Trophoblast cell (in vitro differentiated cells and primary cell): ENCODE measurements at regions not wholly inside any gene's neighbourhood (a gene's known extent, or its start where the extent isn't known, plus 50 kb on each side); places are given as distances from the start of the nearest gene placed in this dataset.
"Not testable (repeated sequence)": the region's sequence is repeated elsewhere in the genome, so short reads cannot be mapped to it uniquely, and the experiment has no call there.

Experiments used
- DNase-seq, 2 donors: peaks; one replicate each; pipeline ENCODE4 v3.0.0-alpha.2; 2016
- H2AFZ ChIP-seq: 2 replicates; pipeline ENCODE4 v1.6.1; 2013; ENCODE audit warnings: low read length, moderate library complexity, mild to moderate bottlenecking; ENCODE audit not compliant: insufficient read depth, poor library complexity
- H2AK5ac ChIP-seq: 2 replicates; pipeline ENCODE4 v1.6.1; 2013; ENCODE audit warnings: mild to moderate bottlenecking, low read length
- H2BK120ac ChIP-seq: 2 replicates; pipeline ENCODE4 v1.6.1; 2013; ENCODE audit warnings: low read length, mild to moderate bottlenecking, moderate library complexity; ENCODE audit not compliant: insufficient read depth, poor library complexity
- H2BK12ac ChIP-seq: 2 replicates; pipeline ENCODE4 v1.6.1; 2013; ENCODE audit warnings: mild to moderate bottlenecking, low read length, moderate library complexity
- H2BK5ac ChIP-seq: 2 replicates; pipeline ENCODE4 v1.6.1; 2013; ENCODE audit warnings: low read length, low read depth, moderate library complexity, mild to moderate bottlenecking; ENCODE audit not compliant: poor library complexity
- H3K14ac ChIP-seq: 2 replicates; pipeline ENCODE4 v1.6.1; 2013; ENCODE audit warnings: mild to moderate bottlenecking, low read length
- H3K18ac ChIP-seq: 2 replicates; pipeline ENCODE4 v1.6.1; 2013; ENCODE audit warnings: mild to moderate bottlenecking, low read length
- H3K23ac ChIP-seq: 2 replicates; pipeline ENCODE4 v1.6.1; 2013; ENCODE audit warnings: low read length
- H3K27ac ChIP-seq: 2 replicates; pipeline ENCODE4 v1.5.1; 2013; ENCODE audit warnings: low read depth, mild to moderate bottlenecking, inconsistent platforms, low read length, moderate library complexity
- H3K27me3 ChIP-seq: 2 replicates; pipeline ENCODE4 v1.6.1; 2013; ENCODE audit warnings: inconsistent platforms, mild to moderate bottlenecking, low read length, moderate library complexity; ENCODE audit not compliant: insufficient read depth
- H3K36me3 ChIP-seq, 2 experiments: 1 replicate in 1 of 2; 2 replicates in 1 of 2; pipeline ENCODE4 v1.6.1; 2013; ENCODE audit warnings: low read length in 2 of 2, mild to moderate bottlenecking in 2 of 2, moderate library complexity in 1 of 2; ENCODE audit not compliant: insufficient read depth in 2 of 2, control insufficient read depth in 1 of 2
- H3K4ac ChIP-seq: 2 replicates; pipeline ENCODE4 v1.6.1; 2013; ENCODE audit warnings: low read depth, mild to moderate bottlenecking, low read length, moderate library complexity
- H3K4me1 ChIP-seq, 2 experiments: 1 replicate in 1 of 2; 2 replicates in 1 of 2; pipeline ENCODE4 v1.6.1; 2013; ENCODE audit warnings: low read length in 2 of 2, mild to moderate bottlenecking in 2 of 2, moderate library complexity in 1 of 2; ENCODE audit not compliant: insufficient read depth in 2 of 2, control insufficient read depth in 1 of 2
- H3K4me2 ChIP-seq: 2 replicates; pipeline ENCODE4 v1.6.1; 2013; ENCODE audit warnings: inconsistent platforms, mild to moderate bottlenecking, low read length, moderate library complexity
- H3K4me3 ChIP-seq: 2 replicates; pipeline ENCODE4 v1.5.1; 2013; ENCODE audit warnings: mild to moderate bottlenecking, low read depth, low read length, inconsistent platforms
- H3K79me1 ChIP-seq: one replicate; pipeline ENCODE4 v1.6.1; 2013; ENCODE audit warnings: low read length
- H3K79me2 ChIP-seq: 2 replicates; pipeline ENCODE4 v1.6.1; 2013; ENCODE audit warnings: low read length, mild to moderate bottlenecking; ENCODE audit not compliant: control insufficient read depth, insufficient read depth, poor library complexity
- H3K9ac ChIP-seq: 2 replicates; pipeline ENCODE4 v1.6.1; 2013; ENCODE audit warnings: mild to moderate bottlenecking, low read length
- H3K9me3 ChIP-seq: 2 replicates; pipeline ENCODE4 v1.6.1; 2013; ENCODE audit warnings: low read depth, mild to moderate bottlenecking, control low read depth, inconsistent platforms, low read length; ENCODE audit not compliant: insufficient read depth
- H4K12ac ChIP-seq: 2 replicates; pipeline ENCODE4 v1.6.1; 2013; ENCODE audit warnings: low read depth, mild to moderate bottlenecking, low read length, moderate library complexity
- H4K8ac ChIP-seq: 2 replicates; pipeline ENCODE4 v1.6.1; 2013; ENCODE audit warnings: low read depth, mild to moderate bottlenecking, low read length, moderate library complexity
- H4K91ac ChIP-seq: one replicate; pipeline ENCODE4 v1.6.1; 2013; ENCODE audit warnings: low read depth, mild to moderate bottlenecking, low read length, moderate library complexity
- WGBS: extraction: QIAGEN DNeasy Blood & Tissue Kit; methylation state at CpG from one replicate; pipeline ENCODE4 v1.1.7; 2013; ENCODE audit warnings: missing lambda C conversion rate; ENCODE audit not compliant: insufficient read length, insufficient coverage; ENCODE audit errors: extremely low coverage; 5-methylcytosine and 5-hydroxymethylcytosine counted together

GRCh38 chr6:133132466-133132971, 108.6 kb upstream of the EYA4 start:
- Histone ChIP-seq H2BK12ac (no peak overlapping the region), H2AK5ac (no peak overlapping the region), H3K4me3 (no peak overlapping the region)

GRCh38 chr6:133136177-133136880, 104.8 kb upstream of the EYA4 start:
- Histone ChIP-seq H3K23ac (no peak overlapping the region), H2BK120ac (no peak overlapping the region), H4K8ac (no peak overlapping the region), H3K9me3 (no peaks in the 10 kb centered on the region), H3K4ac (no peak overlapping the region), H4K12ac (no peak overlapping the region), H3K4me2 (no peak overlapping the region), H3K27me3 (no peaks in the 10 kb centered on the region), H3K27ac (no peak overlapping the region), H3K14ac (no peak overlapping the region), H2AK5ac (no peak overlapping the region), H3K4me3 (no peak overlapping the region), H3K79me2 (no peaks in the 10 kb centered on the region), H3K79me1 (no peaks in the 10 kb centered on the region), H3K18ac (no peak overlapping the region), H2BK5ac (no peak overlapping the region), H4K91ac (no peak overlapping the region), H3K4me1 (peaks cover 3 to 7% of the 10 kb centered on the region in 2 experiments), H2AFZ (no peak overlapping the region), H3K9ac (no peak overlapping the region), H2BK12ac (no peak overlapping the region), H3K36me3 (no peaks in the 10 kb centered on the region)
- DNase-seq, result no peak
- no CpG with 5 or more reads among the region's 1 CpG for WGBS

More at GRCh38 chr6:133132466-133132971, 108.6 kb upstream of the EYA4 start:
- no peak overlapping the region for H4K8ac ChIP-seq
- no peak overlapping the region for H2BK5ac ChIP-seq
- no peaks in the 10 kb centered on the region for H3K79me2 ChIP-seq
- no peak overlapping the region for H2AFZ ChIP-seq
- H3K23ac ChIP-seq, result no peak overlapping the region
- H3K9ac ChIP-seq, result no peak overlapping the region
- DNase-seq, result no peak
- H3K4ac ChIP-seq, result no peak overlapping the region
- H3K4me2 ChIP-seq, result no peak overlapping the region
- H3K79me1 ChIP-seq, result peaks cover 2% of the 10 kb centered on the region
- H3K27me3 ChIP-seq, result no peaks in the 10 kb centered on the region
- peak overlapping the region; percentile 34 for H3K27ac ChIP-seq
- no peak overlapping the region for H4K91ac ChIP-seq
- H3K4me1 ChIP-seq, result peaks cover 9 to 17% of the 10 kb centered on the region in 2 experiments
- no peak overlapping the region for H2BK120ac ChIP-seq
- H3K18ac ChIP-seq, result no peak overlapping the region
- WGBS, result no CpG with 5 or more reads among the region's 12 CpGs
- H3K14ac ChIP-seq, result no peak overlapping the region
- no peak overlapping the region for H4K12ac ChIP-seq
- H3K9me3 ChIP-seq, result no peaks in the 10 kb centered on the region
- H3K36me3 ChIP-seq, result no peaks in the 10 kb centered on the region

GRCh38 chr6:133147470-133148184, 93.5 kb upstream of the EYA4 start:
- H3K36me3 ChIP-seq, H2AK5ac ChIP-seq, H3K4me2 ChIP-seq, H3K27me3 ChIP-seq, H3K4ac ChIP-seq, H3K79me2 ChIP-seq, H3K14ac ChIP-seq, H4K8ac ChIP-seq, H3K18ac ChIP-seq, H2BK12ac ChIP-seq, H4K12ac ChIP-seq, H3K79me1 ChIP-seq, DNase-seq, H3K23ac ChIP-seq, H3K4me3 ChIP-seq, H2AFZ ChIP-seq, H2BK120ac ChIP-seq, H3K9ac ChIP-seq, H4K91ac ChIP-seq, H3K4me1 ChIP-seq, H3K9me3 ChIP-seq, H3K27ac ChIP-seq, H2BK5ac ChIP-seq: not testable (repeated sequence)
- no CpG with 5 or more reads among the region's 30 CpGs for WGBS

GRCh38 chr6:133156689-133157088, 84.5 kb upstream of the EYA4 start:
- H3K27me3 ChIP-seq, result no peaks in the 10 kb centered on the region
- H3K4me2 ChIP-seq, result no peak overlapping the region
- no peak overlapping the region for H2AFZ ChIP-seq
- no peaks in the 10 kb centered on the region for H3K36me3 ChIP-seq
- no peak overlapping the region for H3K18ac ChIP-seq
- H3K4me1 ChIP-seq, result no peaks in the 10 kb centered on the region
- H2BK120ac ChIP-seq, result no peak overlapping the region
- no peak overlapping the region for H2AK5ac ChIP-seq
- no peak overlapping the region for H2BK5ac ChIP-seq
- no peaks in the 10 kb centered on the region for H3K9me3 ChIP-seq
- no peak for DNase-seq
- H3K23ac ChIP-seq, result no peak overlapping the region
- H4K91ac ChIP-seq, result no peak overlapping the region
- H3K4ac ChIP-seq, result no peak overlapping the region
- no peak overlapping the region for H3K4me3 ChIP-seq
- H4K12ac ChIP-seq, result no peak overlapping the region
- H3K79me1 ChIP-seq, result no peaks in the 10 kb centered on the region
- no peak overlapping the region for H4K8ac ChIP-seq
- H3K9ac ChIP-seq, result no peak overlapping the region
- no peaks in the 10 kb centered on the region for H3K79me2 ChIP-seq
- H2BK12ac ChIP-seq, result no peak overlapping the region
- H3K14ac ChIP-seq, result no peak overlapping the region
- WGBS, result no CpG with 5 or more reads among the region's 1 CpG
- H3K27ac ChIP-seq, result no peak overlapping the region
